MV-4-11 (cell line): ENCODE measurements at regions not wholly inside any gene's neighbourhood (a gene's known extent, or its start where the extent isn't known, plus 50 kb on each side); places are given as distances from the start of the nearest gene placed in this dataset.

Experiments used
- DNase-seq: peaks from one replicate; lab custom pipeline; 2025; lab: John Stamatoyannopoulos, UW

DNA sequence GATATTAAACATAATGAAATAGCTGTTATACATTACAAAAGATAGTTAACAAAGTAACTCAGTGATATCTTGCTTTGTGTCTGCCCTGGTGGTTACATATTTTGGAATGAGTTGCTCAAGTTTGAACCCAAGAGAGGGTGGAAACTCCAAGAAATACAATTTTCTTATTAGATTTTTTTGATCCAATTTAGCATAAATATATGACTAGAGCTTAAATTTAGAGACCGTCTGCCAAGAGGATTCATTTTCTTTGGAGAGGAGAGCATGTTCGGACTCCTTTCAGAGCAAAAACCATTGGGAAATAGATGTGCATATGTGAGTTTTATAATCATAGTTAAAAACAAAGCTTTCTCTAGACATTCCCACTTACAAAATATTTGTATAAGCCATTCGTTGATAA, 353.4 kb downstream of the EPM2A start:
- no peak for DNase-seq

DNA sequence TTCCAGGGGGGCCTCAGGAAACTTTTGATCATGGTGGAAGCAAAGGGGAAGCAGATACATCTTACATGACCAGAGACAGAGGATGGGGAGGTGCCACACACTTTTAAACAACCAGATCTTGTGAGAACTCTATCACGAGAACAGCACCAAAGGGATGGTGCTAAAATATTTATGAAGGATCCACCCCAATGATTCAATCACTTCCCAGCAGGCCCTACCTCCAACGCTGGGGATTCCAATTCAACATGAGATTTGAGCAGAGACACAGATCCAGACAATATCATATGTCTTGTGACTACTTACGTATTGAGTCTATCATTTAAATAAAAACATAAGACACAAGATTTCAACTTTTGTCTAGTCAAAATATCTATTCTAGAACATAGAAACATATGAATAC, 351.9 kb downstream of the EPM2A start:
- DNase-seq: no peak

DNA sequence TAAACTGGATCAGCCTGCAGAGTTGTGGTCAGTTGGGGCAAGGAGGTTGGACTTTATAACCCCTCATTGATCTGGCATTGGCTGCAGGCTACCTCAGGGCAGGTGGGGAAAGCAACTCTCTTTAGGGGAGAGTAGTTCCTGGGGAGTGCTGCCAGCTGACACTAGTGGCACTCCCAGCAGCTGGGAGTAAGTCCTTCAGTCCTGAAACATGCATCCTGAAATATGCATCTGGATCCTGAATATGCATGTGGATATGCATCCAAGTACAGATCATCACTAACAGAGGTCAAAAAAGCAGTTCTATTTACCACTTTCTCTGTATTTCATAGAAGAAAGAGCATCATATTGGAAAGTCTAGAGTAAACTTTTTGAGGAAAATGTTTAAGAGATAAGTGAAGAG, 350.8 kb downstream of the EPM2A start:
- no peak for DNase-seq

DNA sequence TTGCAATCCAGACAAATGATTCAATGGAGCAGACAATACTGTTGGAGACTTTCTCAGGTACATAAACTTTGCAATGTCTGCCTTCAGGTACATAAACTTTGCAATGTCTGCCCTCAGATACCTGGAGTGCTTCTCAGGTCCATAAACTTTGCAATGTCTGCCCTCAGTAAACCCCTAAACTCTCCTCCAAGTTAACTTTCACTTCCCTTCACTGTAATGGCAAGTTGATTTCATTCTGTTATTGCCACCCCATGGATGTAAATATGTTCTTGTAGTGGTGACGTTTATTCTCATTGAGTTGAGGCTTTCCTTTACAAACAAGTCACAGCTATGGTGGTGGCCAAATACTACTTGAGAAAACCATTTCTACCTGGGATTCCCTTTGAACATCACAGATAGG, 338.8 kb downstream of the EPM2A start:
- DNase-seq: no peak

DNA sequence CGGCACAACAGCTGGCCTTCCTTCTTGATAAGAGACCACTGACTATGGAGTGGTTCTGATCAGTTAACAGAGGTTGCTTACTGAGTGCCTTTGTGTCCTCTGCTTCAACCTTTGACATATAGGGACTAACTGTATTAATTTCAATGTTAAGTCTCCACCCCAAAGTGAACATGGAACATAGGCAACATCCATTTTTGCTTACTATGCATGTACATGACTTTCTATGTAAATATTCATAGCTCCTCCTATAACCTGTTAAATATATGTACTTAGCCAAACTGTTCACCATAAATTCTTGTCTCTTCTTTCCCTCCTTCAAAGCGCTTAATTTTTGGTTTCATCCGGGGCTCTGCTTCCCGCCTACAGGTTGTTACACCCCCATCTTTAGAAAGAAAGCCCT, 334.8 kb downstream of the EPM2A start:
- DNase-seq: no peak

DNA sequence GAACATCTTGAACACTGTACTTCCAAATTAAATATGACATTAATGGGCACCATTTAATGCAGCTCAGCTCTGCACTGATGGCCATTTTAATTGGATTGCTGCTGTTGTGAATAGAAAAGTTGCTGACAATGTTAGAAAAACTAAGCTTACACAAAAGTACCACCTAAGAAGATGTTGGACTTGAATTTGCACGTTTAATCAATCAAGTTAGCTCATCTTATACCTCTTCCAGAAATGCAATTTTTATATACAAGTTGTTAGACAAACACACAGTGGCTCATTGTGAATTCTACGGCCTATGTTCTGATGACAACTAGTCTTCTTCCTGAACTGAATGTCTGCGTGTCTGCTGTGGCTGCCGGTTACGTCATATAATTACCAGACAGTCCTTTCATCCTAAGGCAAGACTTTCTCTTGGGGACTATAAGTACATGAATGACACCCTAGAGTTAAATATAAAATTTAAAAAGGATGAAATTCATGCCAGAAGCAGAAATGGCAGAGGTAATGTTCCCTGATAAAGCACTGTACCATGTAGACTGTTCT, 330.2 kb downstream of the EPM2A start:
- DNase-seq: no peak

DNA sequence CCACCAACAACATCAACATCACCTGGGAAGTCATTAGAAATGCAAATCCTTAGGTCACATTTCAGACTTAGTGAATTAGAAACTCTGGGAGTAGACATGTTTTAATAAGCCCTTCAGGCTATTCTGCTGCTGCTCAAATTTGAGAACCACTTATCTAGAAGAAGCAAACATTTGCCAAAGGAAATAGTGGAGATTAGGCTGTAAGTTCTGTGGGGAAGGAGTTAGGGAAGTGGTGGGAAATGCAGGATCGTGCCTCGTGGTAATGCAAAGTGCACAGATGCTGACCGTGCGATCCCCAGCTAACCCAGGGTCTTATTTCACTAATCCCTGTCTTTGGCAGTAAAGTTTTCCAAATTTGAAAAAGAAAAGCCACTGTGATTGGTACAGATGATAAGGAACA, 328.5 kb downstream of the EPM2A start:
- no peak for DNase-seq

DNA sequence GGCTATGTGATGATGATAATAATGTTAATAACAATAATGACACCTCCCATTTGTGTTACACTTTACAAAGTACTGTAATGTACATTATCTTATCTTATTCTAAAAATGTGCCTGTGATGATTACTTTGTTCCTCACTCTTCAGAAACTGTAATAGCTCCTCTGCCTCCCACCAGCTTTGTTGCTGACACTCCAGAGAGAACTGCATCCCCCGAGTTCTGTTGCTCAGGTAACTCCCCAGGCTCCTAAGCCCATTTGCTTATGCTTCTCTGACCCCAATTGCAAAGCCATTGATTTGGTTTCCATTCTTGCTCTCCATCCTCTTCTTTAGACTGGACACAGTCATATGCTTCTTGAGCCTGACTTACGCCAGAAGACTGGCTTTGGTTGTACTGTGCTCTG, 319.7 kb downstream of the EPM2A start:
- DNase-seq: no peak

DNA sequence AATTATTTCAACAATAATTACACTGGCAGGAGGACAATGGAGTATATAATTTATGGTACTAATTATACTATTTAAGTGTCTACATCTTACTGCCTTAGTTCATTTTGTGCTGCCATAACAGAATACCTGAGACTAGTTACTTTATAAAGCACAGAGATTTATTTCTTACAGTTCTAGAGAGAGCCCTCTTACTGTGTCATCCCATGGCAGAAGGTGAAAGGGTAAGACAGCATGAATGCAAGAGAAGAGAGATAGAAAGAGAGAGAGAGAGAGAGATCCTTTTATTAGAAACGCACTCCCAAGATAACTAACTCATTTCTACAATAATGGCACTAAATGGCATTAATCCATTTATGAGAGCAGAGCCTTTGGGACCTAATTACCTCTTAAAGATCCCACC, 314.7 kb downstream of the EPM2A start:
- DNase-seq: no peak

DNA sequence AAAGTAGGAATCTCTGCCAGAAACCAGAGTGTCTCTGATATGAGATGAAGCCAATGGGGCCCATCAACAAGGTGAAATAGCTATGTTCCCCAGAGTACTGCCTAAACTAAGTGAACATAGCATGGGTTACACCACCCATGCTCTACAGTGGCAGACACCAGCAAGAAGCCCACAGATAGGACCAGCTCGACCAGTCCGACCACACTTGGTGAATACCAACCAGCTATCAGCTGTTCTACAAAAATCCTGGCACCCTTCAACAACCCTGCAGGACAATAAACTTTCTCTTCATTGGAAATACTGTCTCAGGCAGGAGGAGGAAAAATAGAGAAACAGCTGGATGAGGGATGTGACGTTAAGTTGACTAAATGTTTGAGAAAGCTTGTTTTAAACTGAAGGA, 311.4 kb downstream of the EPM2A start:
- DNase-seq: no peak

DNA sequence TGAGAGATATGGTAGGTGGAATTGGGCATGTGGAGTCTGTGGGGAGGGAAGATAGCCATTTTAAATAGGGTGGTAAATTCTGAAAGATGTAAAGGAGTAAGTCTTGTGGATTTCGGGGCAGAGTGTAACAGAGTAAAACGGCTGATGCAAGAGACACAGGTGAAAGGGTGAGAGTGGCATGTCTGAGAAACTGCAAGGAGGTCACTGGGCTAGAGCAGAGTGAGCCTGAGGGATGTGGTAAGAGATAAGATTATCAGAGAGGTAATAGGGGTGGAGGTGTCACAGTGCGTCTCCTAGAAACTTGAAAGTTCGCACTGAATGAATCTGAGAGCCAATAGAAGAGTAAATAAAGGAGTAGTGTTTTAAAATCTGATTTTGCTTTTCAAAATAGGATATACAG, 308.1 kb downstream of the EPM2A start:
- DNase-seq: no peak

DNA sequence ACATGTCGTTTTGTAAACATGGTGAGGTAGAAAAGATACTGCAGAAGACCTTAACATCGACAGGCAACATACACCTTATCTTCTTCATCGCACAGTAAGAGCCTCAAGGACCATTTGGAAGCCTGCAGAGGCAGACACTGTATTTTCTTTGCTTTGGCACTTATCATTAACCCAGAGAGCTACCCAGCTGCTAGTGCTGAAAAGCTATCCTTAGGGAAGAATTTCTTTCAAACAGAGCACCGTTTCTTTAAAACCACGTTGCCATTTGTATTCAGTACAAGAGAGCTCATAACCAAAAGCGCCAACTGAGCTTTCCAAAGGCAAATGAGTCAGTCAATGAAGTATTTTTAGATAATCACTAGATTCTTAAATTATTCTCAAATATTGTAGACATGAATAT, 306.6 kb downstream of the EPM2A start:
- no peak for DNase-seq

DNA sequence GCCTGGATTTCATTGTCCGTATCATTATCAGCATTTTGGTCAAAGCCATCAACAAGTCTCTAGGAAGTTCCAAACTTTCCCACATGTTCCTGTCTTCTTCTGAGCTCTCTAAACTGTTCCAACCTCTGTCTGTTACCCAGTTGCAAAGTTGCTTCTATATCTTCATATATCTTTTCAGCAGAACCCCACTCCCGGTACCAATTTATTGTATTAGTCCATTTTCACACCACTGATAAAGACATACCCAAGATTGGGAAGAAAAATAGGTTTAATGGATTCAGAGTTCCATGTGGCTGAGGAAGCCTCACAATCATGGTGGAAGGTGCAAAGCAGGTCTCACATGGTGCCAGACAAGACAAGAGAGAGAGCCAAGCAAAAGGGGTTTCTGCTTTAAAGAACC, 293.2 kb downstream of the EPM2A start:
- DNase-seq: no peak

DNA sequence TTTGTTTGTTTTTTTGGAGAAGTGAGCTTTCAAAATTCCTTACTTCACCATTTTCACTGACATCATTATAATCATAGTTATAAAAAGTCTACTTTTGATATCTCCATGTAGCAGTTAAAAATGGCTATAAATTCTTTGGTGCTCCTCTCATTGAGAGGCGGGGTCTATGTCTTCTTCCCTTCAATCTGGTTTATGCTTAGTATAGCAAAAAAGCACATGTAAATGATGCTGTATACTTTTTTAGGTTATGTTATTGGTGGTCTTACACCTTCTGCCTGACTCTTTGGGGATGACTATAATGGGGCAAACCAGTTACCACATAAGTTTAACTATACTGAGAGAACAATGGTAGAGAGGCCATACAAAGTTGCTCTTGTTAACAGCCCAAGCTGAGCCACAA, 289.6 kb downstream of the EPM2A start:
- DNase-seq: no peak

DNA sequence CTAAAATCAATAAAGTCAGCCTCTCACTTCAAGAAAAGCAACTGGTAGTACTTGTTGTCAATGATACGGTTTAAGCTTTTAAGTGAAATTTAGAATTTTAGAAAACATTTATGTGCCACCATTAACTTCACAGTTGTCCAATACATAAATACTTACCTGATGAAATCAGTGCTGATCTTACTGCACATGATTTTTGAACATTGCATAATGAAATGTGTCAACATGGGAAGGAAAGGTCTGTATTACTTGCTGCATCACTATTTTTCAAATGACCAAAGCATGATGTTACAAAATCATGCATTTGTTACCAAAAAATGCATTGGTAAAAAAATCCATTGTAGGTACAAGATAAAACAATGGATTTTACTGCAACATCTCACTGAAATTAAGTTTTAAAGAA, 284.3 kb downstream of the EPM2A start:
- DNase-seq: no peak

DNA sequence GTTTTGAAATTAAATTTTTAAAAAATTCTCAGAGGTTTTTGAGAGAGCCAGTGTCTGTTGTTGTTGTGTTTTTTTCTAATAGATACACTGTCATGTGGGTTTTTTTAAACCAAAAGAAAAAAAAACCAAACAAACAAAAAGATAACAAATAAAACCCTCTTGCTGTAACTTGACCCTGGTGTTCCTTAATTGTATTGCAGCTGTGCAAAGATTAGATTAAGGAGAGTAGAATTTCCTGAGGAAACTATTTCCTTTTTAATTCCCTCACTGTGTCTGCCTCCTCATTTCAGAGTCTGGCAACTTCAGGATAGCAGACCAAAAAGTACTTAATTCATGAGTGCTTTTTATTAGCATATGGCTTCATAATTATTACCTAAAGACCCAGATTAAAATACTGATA, 281.9 kb downstream of the EPM2A start:
- no peak for DNase-seq

DNA sequence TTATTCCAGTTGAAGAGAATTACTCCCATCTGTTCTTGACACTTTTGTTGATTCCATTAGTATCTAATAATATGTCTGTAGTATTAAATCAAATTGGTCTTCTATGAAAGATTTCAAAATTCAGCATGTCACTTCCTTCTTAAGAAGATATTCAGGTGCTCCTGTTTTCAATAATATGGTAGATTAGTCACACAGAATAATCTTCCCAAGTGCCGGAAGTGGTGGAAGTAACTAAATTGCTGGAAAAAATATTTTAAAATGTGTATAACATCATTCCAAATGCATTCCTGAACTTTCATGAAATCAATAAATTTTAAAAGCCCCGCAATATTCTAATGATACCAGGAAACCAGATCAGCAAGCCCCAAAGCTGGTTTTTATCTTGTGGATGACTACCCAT, 281.3 kb downstream of the EPM2A start:
- no peak for DNase-seq

DNA sequence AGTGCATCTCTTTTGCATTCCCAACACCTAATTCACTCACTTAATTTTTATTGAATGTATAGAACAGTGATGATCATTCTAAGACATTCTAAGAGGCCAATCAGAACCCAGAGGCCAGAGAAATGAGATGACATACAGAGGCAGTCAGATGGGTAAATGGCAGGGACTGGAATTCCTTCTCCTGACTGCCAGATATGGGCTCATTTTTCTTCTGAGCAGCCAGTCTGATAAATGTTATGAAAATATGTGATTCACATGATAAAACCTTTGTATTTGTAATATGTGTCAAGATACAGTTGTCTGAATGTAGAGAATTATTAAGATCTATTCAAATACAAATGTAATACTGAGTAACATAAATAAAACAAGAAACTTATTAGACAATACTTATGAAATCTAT, 277.8 kb downstream of the EPM2A start:
- no peak for DNase-seq

DNA sequence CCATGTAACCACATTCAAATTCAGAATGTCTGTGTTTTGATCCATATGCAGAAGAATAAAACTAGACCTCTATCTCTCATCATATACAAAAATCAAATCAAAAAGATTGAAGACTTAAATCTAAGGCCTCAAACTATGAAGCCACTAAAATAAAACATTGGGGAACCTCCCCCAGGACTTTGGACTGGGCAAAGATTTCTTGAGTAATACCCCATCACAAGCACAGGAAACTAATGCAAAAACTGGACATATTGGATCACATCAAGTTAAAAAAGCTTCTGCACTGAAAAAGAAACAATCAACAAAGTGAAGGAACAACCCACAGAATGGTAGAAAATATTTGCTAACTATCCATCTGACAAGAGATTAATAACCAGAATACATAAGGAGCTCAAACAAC, 266.8 kb downstream of the EPM2A start:
- DNase-seq: no peak

DNA sequence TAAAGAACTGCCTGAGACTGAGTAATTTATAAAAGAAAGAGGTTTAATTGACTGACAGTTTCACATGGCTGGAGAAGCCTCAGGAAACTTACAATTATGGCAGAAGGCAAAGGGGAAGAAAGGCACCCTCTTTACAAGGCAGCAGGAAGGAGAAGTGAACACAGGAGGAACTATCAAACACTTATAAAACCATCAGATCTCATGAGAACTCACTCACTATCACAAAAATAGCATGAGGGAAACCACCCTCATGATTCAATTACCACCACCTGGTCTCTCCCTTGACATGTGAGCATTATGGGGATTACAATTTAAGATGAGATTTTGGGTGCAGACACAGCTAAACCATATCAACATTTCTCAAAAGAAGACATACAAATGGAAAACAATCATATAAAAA, 266.3 kb downstream of the EPM2A start:
- no peak for DNase-seq

DNA sequence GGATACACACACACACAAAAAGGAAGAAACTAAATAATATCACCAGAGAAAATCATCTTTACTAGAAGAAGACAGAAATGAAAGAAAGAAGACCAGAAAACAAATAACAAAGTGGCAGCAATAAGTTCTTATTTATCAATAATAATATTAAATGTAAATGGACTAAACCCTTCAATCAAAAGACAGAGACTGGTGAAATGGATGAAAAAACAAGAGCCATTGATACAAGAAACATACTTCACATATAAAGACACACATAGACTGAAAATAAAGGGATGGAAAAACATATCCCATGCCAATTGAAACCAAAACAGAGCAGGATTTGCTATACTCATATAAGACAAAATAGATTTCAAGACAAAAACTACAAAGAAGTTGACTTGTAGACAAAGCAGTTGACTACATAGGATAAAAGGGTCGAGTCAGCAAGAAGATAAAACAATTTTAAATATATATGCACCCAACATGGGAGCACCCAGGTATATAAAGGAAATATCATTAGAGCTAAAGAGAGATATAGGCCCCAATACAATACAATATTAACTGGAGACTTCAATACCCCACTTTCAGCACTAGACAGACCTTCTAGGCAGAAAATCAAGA, 259.4 kb downstream of the EPM2A start:
- DNase-seq: no peak

DNA sequence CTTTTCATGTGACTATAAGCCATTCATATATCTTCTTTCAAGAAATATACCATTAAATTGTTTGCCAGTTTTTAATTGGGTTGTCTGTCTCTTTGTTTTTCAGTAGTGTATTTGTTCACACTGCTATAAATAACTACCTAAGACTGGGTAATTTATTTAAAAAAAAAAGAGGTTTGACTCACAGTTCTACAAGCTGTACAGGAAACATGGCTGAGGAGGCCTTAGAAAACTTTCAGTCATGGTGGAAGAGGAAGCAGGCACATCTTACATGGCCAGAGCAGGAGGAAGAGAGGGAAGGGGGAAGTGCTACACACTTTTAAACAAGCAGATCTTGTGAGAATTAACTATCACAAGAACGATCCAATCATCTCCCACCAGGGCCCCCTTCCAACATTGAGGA, 255.3 kb downstream of the EPM2A start:
- DNase-seq: peak; percentile 31

DNA sequence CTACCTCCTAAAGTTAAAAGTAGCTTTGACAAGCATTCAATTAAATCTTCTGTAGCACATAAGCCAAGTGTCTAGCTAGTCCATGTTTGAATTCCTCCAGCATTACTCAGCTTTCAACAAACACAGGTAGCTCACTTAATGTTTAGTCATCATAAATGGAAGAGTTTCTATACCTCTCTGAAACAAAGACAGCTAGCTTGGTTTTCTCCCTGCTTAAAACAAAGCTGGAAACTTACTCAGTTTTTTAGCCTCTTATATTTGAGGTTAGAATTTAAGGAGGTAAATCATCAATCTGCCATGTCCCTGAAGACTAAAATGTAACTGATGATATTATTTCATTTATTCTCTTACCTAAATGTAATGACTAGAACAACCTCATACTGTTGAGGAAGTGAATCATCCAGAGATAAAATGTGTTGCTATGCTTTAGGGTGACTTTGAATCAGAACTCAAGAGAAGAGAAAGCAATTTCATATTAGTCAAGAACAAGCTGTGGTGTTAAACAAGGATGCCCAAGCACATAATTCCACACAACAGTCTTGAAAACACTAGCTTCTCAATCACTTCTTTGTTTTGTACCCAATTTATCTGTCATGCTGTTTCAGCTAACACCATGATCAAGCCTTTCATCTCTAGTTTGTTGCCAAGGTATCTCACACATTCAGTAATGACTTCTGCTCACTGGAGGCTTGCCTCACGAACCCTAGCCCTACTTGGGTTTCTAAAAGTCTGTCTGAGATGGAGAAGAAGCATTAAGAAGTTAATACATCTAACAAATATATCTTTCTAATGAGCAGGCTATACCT, 251.9 kb downstream of the EPM2A start:
- DNase-seq: no peak

DNA sequence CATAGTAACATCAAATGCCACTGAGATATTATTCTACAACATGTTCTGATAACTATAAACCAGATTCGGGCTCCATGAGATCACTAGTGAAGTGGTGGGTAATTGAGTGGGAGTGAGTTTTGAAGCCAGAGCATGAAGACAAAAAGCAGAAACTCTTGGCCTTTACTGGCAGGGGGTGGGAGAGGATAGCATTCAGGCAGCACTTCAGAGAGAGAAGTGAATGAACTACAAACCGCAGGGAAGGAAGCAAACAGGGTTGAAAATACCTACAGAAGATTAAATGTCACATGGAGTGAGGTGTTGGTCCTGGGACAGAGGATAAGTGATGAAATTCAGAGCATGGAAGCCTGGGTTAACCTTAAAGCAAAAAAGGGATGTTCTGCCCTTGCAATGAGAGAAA, 250.0 kb downstream of the EPM2A start:
- DNase-seq: no peak
